ENCODE measurements at regions not wholly inside any gene's neighbourhood (a gene's known extent, or its start where the extent isn't known, plus 50 kb on each side); places are given as distances from the start of the nearest gene placed in this dataset.
A peak's percentile ranks its signal among the peaks of the same experiment; 100 is the strongest.

- H3K36me3 Mint-ChIP-seq (ENCODE audit: low read depth), result no peaks in the 10 kb centered on the region
- Histone ChIP-seq H3K27me3 (ENCODE audit: control insufficient read depth in 1 of 2, insufficient read depth in 2 of 2, low read length in 2 of 2) (peaks cover 5% of the 10 kb centered on the region in 2 experiments), H3K4me1 (ENCODE audit: insufficient read depth, low read length) (no peaks in the 10 kb centered on the region), H3K36me3 (ENCODE audit: insufficient read depth, low read length) (no peaks in the 10 kb centered on the region), H3K27ac (ENCODE audit: low read depth in 1 of 2, low read length in 2 of 2) (no peak overlapping the region), H3K9me3 (ENCODE audit: control insufficient read depth in 1 of 2, insufficient read depth in 1 of 2, low read length in 2 of 2) (no peaks in the 10 kb centered on the region), H3K4me3 (ENCODE audit: low read length) (no peak overlapping the region)
- no peak for DNase-seq
- no peak for ATAC-seq (ENCODE audit: poor library complexity)
- no peaks in the 10 kb centered on the region for H3K4me1 Mint-ChIP-seq (ENCODE audit: low read depth)
- peaks cover 10% of the 10 kb centered on the region for H3K27me3 Mint-ChIP-seq
- no peak overlapping the region for H3K27ac Mint-ChIP-seq
- CTCF ChIA-PET, result no interaction called here
- no peak overlapping the region for H3K4me3 Mint-ChIP-seq
- POLR2A ChIA-PET, result no interaction called here
- intact Hi-C loops (cut with DNase I, micrococcal nuclease), result no loop called here
- TF ChIP-seq CTCF (IDR thresholded peaks at IDR 0.05), result no peak
- H3K9me3 Mint-ChIP-seq, result no peaks in the 10 kb centered on the region
Observed at GRCh38 chr7:38068461-38068860, 109.6 kb upstream of the STARD3NL start.

- no peak for TF ChIP-seq CTCF (IDR thresholded peaks at IDR 0.05)
- ATAC-seq (ENCODE audit: poor library complexity), result no peak
- Mint-ChIP-seq H3K9me3 (no peaks in the 10 kb centered on the region), H3K4me3 (no peak overlapping the region), H3K27ac (no peak overlapping the region), H3K4me1 (ENCODE audit: low read depth) (no peaks in the 10 kb centered on the region), H3K36me3 (ENCODE audit: low read depth) (no peaks in the 10 kb centered on the region), H3K27me3 (peaks cover 15% of the 10 kb centered on the region)
- POLR2A ChIA-PET, result no interaction called here
- CTCF ChIA-PET, result no interaction called here
- intact Hi-C loops (cut with DNase I, micrococcal nuclease), result no loop called here
- Histone ChIP-seq H3K4me1 (ENCODE audit: insufficient read depth, low read length) (no peaks in the 10 kb centered on the region), H3K27ac (ENCODE audit: low read depth in 1 of 2, low read length in 2 of 2) (no peak overlapping the region), H3K9me3 (ENCODE audit: control insufficient read depth in 1 of 2, insufficient read depth in 1 of 2, low read length in 2 of 2) (no peaks in the 10 kb centered on the region), H3K36me3 (ENCODE audit: insufficient read depth, low read length) (no peaks in the 10 kb centered on the region), H3K27me3 (ENCODE audit: control insufficient read depth in 1 of 2, insufficient read depth in 2 of 2, low read length in 2 of 2) (peaks cover 2 to 5% of the 10 kb centered on the region in 2 experiments), H3K4me3 (ENCODE audit: low read length) (no peak overlapping the region)
- DNase-seq, result no peak
Observed at GRCh38 chr7:38069052-38069451, 109.0 kb upstream of the STARD3NL start.

GRCh38 chr7:38070718-38071117 is 107.3 kb upstream of the STARD3NL start:
- Mint-ChIP-seq H3K27ac (no peak overlapping the region), H3K4me1 (ENCODE audit: low read depth) (no peaks in the 10 kb centered on the region), H3K9me3 (no peaks in the 10 kb centered on the region), H3K4me3 (no peak overlapping the region), H3K36me3 (ENCODE audit: low read depth) (no peaks in the 10 kb centered on the region), H3K27me3 (peaks cover 32% of the 10 kb centered on the region)
- H3K9me3 ChIP-seq (ENCODE audit: control insufficient read depth in 1 of 2, insufficient read depth in 1 of 2, low read length in 2 of 2), result no peaks in the 10 kb centered on the region
- DNase-seq (peak in 1 of 14 experiments; percentile 9), ATAC-seq (ENCODE audit: poor library complexity) (no peak)
- H3K27ac ChIP-seq (ENCODE audit: low read depth in 1 of 2, low read length in 2 of 2), result no peak overlapping the region
- intact Hi-C loops (cut with DNase I, micrococcal nuclease), result no loop called here
- H3K27me3 ChIP-seq (ENCODE audit: control insufficient read depth in 1 of 2, insufficient read depth in 2 of 2, low read length in 2 of 2), result peaks cover 5 to 6% of the 10 kb centered on the region in 2 experiments
- no peak overlapping the region for H3K4me3 ChIP-seq (ENCODE audit: low read length)
- peak; percentile 38 for TF ChIP-seq CTCF (IDR thresholded peaks at IDR 0.05)
- H3K36me3 ChIP-seq (ENCODE audit: insufficient read depth, low read length), result no peaks in the 10 kb centered on the region
- CTCF ChIA-PET, result no interaction called here
- no peaks in the 10 kb centered on the region for H3K4me1 ChIP-seq (ENCODE audit: insufficient read depth, low read length)
- POLR2A ChIA-PET, result no interaction called here

Measured in CD4-positive, alpha-beta T cell (primary cell).